BJ (cell line): ENCODE measurements at regions not wholly inside any gene's neighbourhood (a gene's known extent, or its start where the extent isn't known, plus 50 kb on each side); places are given as distances from the start of the nearest gene placed in this dataset.

ENCODE experiments used
- CTCF ChIA-PET: fragments of 350-600 bp; formaldehyde crosslinking; extraction: SDS; loops from one replicate; lab custom pipeline; 2021; ENCODE audit warnings: antibody characterized with exemption, inconsistent platforms; lab: Yijun Ruan, JAX
- POLR2A ChIA-PET: fragments of 300-600 bp; sonication (Branson Sonifier 250); formaldehyde crosslinking; extraction: SDS; loops from one replicate; lab custom pipeline; 2021; ENCODE audit warnings: antibody characterized with exemption; lab: Charles Lee
- DNase-seq: peaks from one replicate; pipeline ENCODE4 v3.0.0-alpha.2; 2011; ENCODE audit warnings: low read depth
- H3K27me3 ChIP-seq: 2 replicates; pipeline ENCODE4 v1.6.0; 2011; ENCODE audit warnings: low read length; ENCODE audit not compliant: control insufficient read depth, insufficient read depth
- H3K36me3 ChIP-seq: 2 replicates; pipeline ENCODE4 v1.5.1; 2011; ENCODE audit warnings: low read length; ENCODE audit not compliant: control insufficient read depth, insufficient read depth
- H3K4me3 ChIP-seq: 2 replicates; pipeline ENCODE4 v1.5.1; 2011; ENCODE audit warnings: low read depth, mild to moderate bottlenecking, control low read depth, low read length
- TF ChIP-seq, protein P1 (sequence below): IDR thresholded peaks from 2 replicates; pipeline ENCODE4 v1.5.1; 2011; ENCODE audit warnings: low read depth, mild to moderate bottlenecking, control low read depth, inconsistent platforms, low read length, moderate library complexity; ENCODE audit not compliant: insufficient read depth

DNA sequence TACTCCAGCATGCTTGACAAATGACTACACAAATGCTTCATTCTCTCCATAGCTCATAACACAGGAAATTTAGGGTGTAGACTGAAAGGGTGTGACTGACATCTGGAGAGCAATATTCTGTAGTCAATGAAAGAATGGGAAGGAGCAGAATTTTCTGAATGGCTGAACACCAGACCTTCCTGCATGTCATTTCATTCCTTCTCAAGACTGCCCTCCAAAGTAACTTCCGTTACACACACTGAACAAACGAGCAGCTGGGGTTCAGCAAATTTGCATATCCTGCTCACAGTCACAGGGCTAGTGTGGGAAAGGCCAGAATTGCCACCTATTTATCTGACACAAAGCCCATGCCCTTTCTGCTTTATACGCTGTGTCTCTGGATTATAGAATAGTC is 325.0 kb upstream of the CFAP20DC start:
- DNase-seq, result no peak
- CTCF ChIA-PET, result interaction anchor here (1.0 kb wide), 1 partner anchor 11 kb away, joined by 3 read pairs; no protein-coding TSS in a partner anchor
- POLR2A ChIA-PET, result no interaction called here
- TF ChIP-seq, protein P1, sequence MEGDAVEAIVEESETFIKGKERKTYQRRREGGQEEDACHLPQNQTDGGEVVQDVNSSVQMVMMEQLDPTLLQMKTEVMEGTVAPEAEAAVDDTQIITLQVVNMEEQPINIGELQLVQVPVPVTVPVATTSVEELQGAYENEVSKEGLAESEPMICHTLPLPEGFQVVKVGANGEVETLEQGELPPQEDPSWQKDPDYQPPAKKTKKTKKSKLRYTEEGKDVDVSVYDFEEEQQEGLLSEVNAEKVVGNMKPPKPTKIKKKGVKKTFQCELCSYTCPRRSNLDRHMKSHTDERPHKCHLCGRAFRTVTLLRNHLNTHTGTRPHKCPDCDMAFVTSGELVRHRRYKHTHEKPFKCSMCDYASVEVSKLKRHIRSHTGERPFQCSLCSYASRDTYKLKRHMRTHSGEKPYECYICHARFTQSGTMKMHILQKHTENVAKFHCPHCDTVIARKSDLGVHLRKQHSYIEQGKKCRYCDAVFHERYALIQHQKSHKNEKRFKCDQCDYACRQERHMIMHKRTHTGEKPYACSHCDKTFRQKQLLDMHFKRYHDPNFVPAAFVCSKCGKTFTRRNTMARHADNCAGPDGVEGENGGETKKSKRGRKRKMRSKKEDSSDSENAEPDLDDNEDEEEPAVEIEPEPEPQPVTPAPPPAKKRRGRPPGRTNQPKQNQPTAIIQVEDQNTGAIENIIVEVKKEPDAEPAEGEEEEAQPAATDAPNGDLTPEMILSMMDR, result no peak
- H3K4me3 ChIP-seq, result no peak overlapping the region
- H3K36me3 ChIP-seq, result no peaks in the 10 kb centered on the region
- H3K27me3 ChIP-seq, result no peaks in the 10 kb centered on the region; the same call in 1 of the 2 replicates

DNA sequence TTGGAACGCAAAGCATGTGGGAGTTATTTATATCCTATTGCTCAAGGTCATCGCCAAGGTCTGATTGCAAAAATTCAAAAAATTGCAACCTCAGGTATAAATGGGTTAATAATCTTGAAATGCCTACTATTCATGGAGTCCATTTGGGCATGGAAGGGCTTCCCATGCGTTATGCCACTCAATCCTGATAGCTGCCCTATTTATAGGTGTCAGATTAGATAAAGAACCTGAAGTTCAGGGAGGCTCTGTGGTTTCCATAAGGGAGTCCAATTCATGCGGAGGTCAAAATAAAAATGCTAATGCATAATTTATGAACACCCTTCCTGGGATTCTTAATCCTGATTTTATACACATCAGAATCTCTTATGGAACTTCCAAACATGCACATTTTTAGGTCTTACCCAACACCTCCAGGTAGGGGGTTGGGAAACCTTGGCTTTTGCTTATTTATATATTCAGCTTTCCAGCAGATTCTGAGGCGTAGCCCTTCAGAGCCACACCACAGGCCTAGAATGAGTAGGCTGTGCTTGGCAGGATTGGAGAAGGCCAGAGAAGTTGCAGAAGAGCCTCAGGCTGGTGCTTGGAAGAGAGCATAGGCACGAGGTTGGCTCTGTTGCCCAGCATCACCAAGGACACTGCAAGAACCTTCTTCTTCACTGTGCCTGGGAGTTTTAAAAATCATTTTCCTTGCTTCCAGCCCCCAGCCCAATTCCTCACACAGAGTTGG is 324.4 kb upstream of the CFAP20DC start:
- TF ChIP-seq, protein P1, result no peak
- H3K36me3 ChIP-seq, result no peaks in the 10 kb centered on the region
- DNase-seq, result no peak
- no peak overlapping the region for H3K4me3 ChIP-seq
- ChIA-PET POLR2A (no interaction called here), CTCF (interaction anchor here (1.0 kb wide), 1 partner anchor 10 kb away, joined by 3 read pairs; no protein-coding TSS in a partner anchor)
- H3K27me3 ChIP-seq, result no peaks in the 10 kb centered on the region; the same call in 1 of the 2 replicates

DNA sequence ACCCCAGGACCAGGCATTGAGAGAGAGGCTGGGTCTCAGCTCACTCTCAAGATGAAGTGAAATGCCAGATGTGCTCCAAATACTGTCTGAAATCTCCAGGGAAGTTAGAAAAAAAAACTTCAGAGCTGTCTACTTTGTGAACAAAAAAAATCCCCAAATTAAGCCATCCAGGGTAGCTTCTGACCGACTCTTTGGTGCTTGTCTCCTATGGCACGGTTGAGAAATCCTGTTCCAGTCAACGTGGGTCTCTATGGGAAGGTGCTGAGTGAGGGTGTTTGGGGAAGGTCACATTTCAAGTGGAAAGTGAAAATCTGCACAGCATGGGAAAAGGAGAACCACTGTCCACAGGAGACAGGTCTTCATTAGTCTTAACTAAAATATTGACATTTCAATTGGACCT is 322.5 kb upstream of the CFAP20DC start:
- TF ChIP-seq, protein P1, result no peak
- Histone ChIP-seq H3K36me3 (no peaks in the 10 kb centered on the region), H3K4me3 (no peak overlapping the region), H3K27me3 (no peaks in the 10 kb centered on the region; the same call in 1 of the 2 replicates)
- CTCF ChIA-PET, result no interaction called here
- POLR2A ChIA-PET, result no interaction called here
- no peak for DNase-seq

DNA sequence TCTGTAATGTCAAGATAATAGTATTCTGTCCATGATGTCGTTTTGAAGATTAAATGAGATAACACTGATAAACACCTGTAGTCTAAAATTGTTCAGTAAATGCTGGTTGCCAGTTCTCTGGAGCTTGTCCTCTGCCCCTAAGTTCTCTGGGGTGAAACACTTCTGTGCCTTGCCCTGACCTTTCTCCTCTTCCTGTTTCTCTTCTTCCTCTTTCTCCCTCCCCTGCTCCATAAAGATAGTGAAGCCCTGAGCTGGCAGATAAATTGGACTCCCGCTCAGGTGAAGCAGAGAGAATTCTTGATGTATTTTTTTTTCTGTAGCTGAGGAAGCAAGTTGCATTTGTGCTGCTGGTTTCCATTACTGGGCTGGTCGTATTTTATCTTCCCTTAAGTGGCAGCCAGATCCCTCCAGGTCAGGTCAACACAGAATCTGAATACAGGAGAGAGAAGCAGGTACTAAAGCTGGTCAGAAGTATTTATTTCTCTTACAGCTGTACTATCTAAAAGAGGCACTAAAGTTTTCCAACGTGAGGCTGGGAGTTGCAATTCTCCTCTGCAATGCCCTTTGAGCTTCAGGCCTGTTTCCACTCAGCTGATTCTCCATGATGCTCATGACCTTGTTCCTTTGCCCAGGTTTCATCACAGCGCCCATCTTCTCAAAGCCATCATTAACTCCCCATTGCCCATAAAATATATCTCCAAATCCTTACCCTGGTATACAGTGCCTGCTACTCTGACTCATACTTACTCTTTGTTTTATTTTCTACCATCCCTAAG is 319.3 kb upstream of the CFAP20DC start:
- DNase-seq, result no peak
- H3K36me3 ChIP-seq, result no peaks in the 10 kb centered on the region
- CTCF ChIA-PET, result interaction anchor here (0.9 to 1.3 kb wide), 3 partner anchors 17 to 206 kb away, joined by 3 to 4 read pairs (median 3); no protein-coding TSS in a partner anchor
- POLR2A ChIA-PET, result no interaction called here
- H3K4me3 ChIP-seq, result no peak overlapping the region
- TF ChIP-seq, protein P1, result no peak
- no peaks in the 10 kb centered on the region; the same call in 1 of the 2 replicates for H3K27me3 ChIP-seq

DNA sequence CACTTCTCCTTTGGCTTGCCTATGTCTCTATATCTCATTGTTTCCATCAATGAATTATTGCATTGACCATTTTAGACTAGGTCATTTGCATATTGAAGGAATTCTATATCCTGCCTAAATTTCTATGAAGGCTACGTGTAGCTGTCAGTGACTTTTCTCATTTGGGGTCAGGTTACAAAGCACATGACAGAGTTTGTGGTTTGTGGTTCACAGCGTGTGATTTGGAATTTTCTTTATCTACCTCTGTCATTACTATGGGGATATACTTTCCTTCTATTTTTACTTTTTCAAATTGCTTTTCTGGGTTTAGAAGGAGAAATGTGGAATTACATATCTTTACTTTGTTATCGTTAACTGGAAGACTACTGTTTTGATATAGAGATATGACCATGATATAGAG is 317.3 kb upstream of the CFAP20DC start:
- TF ChIP-seq, protein P1, result no peak
- DNase-seq, result no peak
- Histone ChIP-seq H3K36me3 (no peaks in the 10 kb centered on the region), H3K4me3 (no peak overlapping the region), H3K27me3 (no peaks in the 10 kb centered on the region; the same call in 1 of the 2 replicates)
- ChIA-PET POLR2A (no interaction called here), CTCF (no interaction called here)
